ENCODE measurements at regions not wholly inside any gene's neighbourhood (a gene's known extent, or its start where the extent isn't known, plus 50 kb on each side); places are given as distances from the start of the nearest gene placed in this dataset.

DNA sequence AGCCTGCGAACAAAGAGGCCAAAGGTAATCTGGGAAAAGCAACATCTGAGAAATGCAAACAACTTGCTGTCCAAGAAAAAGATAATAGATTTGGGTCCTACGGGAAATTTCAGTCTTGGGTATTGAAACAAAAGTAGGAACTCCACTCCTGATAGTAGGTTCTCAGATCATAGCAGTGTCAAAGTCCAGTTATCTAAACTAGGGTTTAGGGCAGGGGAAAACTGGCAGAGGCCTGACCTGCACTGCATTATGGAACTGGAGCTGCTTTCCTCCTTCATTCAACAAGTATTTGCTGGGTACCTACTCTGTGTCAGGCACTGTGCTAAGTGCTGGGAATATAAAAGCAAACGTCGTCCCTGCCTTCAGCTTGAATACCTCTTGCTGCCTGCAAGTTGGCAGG lies 60.7 kb upstream of the NGF start:
- no peaks in the 10 kb centered on the region for H3K36me3 ChIP-seq (ENCODE audit: control insufficient read depth, insufficient read depth, low read length)
- WGBS, 2 experiments (ENCODE audit: extremely low coverage in 2 of 2, insufficient read length in 1 of 2): 100% methylated on average over 1 of the region's 4 CpGs; no CpG with 5 or more reads in 1 of the 2 experiments
- CTCF ChIA-PET: no interaction called here
- DNase-seq (no peak), ATAC-seq (ENCODE audit: low read depth) (no peak)
- BruUV-seq (replicated peaks): no TSS peak
- H3K9me1 ChIP-seq (ENCODE audit: insufficient read depth, low read length): no peaks in the 10 kb centered on the region
- H3K18ac ChIP-seq (ENCODE audit: low read depth, low read length): no peak overlapping the region
- H2AFZ ChIP-seq (replicated peaks; ENCODE audit: low read length, poor library complexity): no peak overlapping the region
- H3K9ac ChIP-seq (ENCODE audit: low read depth, low read length): no peak overlapping the region
- H3K27ac ChIP-seq (ENCODE audit: insufficient read depth, low read length): no peak overlapping the region
- no peak overlapping the region for H2BK5ac ChIP-seq (ENCODE audit: low read depth, low read length, poor library complexity, severe bottlenecking)
- no peak overlapping the region for H3K4me3 ChIP-seq (ENCODE audit: insufficient read depth, low read depth, low read length)
- no peak overlapping the region for H4K5ac ChIP-seq (ENCODE audit: low read depth, low read length)
- H3K9me3 ChIP-seq (ENCODE audit: control insufficient read depth, insufficient read depth, low read length): no peaks in the 10 kb centered on the region
- POLR2A ChIA-PET (ENCODE audit: unreplicated experiment): no interaction called here
- H3K14ac ChIP-seq (replicated peaks; ENCODE audit: low read depth, low read length): no peak overlapping the region
- H3K23ac ChIP-seq (ENCODE audit: low read depth, low read length): no peak overlapping the region
- dilution Hi-C loops (cut with HindIII; ENCODE audit: low sequenced_read_pairs, unreplicated experiment) (no loop called here), in situ Hi-C loops (cut with MboI; ENCODE audit: low sequenced_read_pairs) (no loop called here), intact Hi-C loops (cut with micrococcal nuclease) (no loop called here)
- no peak overlapping the region for H4K91ac ChIP-seq (ENCODE audit: insufficient read depth, low read depth, low read length)
- H3K56ac ChIP-seq (ENCODE audit: extremely low read depth, insufficient read depth, low read length): no peak overlapping the region
- no peak overlapping the region for H2BK20ac ChIP-seq (ENCODE audit: low read depth, low read length)
- no peaks in the 10 kb centered on the region for H3K27me3 ChIP-seq (ENCODE audit: control insufficient read depth, insufficient read depth, low read length)
- H2AK9ac ChIP-seq (replicated peaks; ENCODE audit: low read depth, low read length, poor library complexity): no peak overlapping the region
- no peak overlapping the region for H2BK120ac ChIP-seq (ENCODE audit: low read depth, low read length)
- H3K4ac ChIP-seq (ENCODE audit: low read depth, low read length): no peak overlapping the region
- H2AK5ac ChIP-seq (ENCODE audit: low read depth, low read length): no peak overlapping the region
- H2BK15ac ChIP-seq (ENCODE audit: low read depth, low read length): no peak overlapping the region
- H4K8ac ChIP-seq (ENCODE audit: low read depth in 2 of 2, low read length in 2 of 2): no peak overlapping the region
- no peak overlapping the region for H3K4me2 ChIP-seq (ENCODE audit: low read depth, low read length)
- H4K20me1 ChIP-seq (ENCODE audit: insufficient read depth, low read length): no peaks in the 10 kb centered on the region
- TF ChIP-seq CTCF (conservative IDR thresholded peaks at IDR 0.05; ENCODE audit: low read depth, low read length): no peak
- TF ChIP-seq POLR2A (IDR thresholded peaks at IDR 0.05; ENCODE audit: low read depth, low read length): no peak
- TF ChIP-seq USF2 (IDR thresholded peaks at IDR 0.05; ENCODE audit: low read depth, low read length): no peak
- TF ChIP-seq NFE2L2 (IDR thresholded peaks at IDR 0.05; ENCODE audit: low read depth, low read length): no peak
- no peak for TF ChIP-seq MXI1 (IDR thresholded peaks at IDR 0.05; ENCODE audit: borderline replicate concordance, low read depth, low read length)
- no peak for TF ChIP-seq MAFK (IDR thresholded peaks at IDR 0.05; ENCODE audit: low read depth, low read length)
- TF ChIP-seq, protein P1, sequence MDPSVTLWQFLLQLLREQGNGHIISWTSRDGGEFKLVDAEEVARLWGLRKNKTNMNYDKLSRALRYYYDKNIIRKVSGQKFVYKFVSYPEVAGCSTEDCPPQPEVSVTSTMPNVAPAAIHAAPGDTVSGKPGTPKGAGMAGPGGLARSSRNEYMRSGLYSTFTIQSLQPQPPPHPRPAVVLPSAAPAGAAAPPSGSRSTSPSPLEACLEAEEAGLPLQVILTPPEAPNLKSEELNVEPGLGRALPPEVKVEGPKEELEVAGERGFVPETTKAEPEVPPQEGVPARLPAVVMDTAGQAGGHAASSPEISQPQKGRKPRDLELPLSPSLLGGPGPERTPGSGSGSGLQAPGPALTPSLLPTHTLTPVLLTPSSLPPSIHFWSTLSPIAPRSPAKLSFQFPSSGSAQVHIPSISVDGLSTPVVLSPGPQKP (IDR thresholded peaks at IDR 0.05; ENCODE audit: borderline replicate concordance, low read depth, low read length): no peak
- no peak for TF ChIP-seq MAZ (IDR thresholded peaks at IDR 0.05; ENCODE audit: borderline replicate concordance, low read depth, low read length)
- TF ChIP-seq CEBPB (IDR thresholded peaks at IDR 0.05; ENCODE audit: low read depth, low read length): no peak
- no peak for TF ChIP-seq SMC3 (IDR thresholded peaks at IDR 0.05; ENCODE audit: low read depth, low read length)
- TF ChIP-seq RCOR1 (IDR thresholded peaks at IDR 0.05; ENCODE audit: insufficient replicate concordance, low read length): no peak
- no peak for TF ChIP-seq RFX5 (IDR thresholded peaks at IDR 0.05; ENCODE audit: low read depth, low read length)
- no peak for TF ChIP-seq CHD1 (IDR thresholded peaks at IDR 0.05; ENCODE audit: low read depth, low read length)
- no peak for TF ChIP-seq FOS (IDR thresholded peaks at IDR 0.05; ENCODE audit: low read depth, low read length)
- no peak for TF ChIP-seq BHLHE40 (IDR thresholded peaks at IDR 0.05; ENCODE audit: low read depth, low read length)
- no peaks in the 10 kb centered on the region for H3K79me1 ChIP-seq (ENCODE audit: low read depth in 1 of 2, low read length in 2 of 2)
- H3K4me1 ChIP-seq (ENCODE audit: control insufficient read depth, insufficient read depth, low read length): no peaks in the 10 kb centered on the region

All from IMR-90 (cell line).